ENCODE measurements at regions not wholly inside any gene's neighbourhood (a gene's known extent, or its start where the extent isn't known, plus 50 kb on each side); places are given as distances from the start of the nearest gene placed in this dataset.

DNA sequence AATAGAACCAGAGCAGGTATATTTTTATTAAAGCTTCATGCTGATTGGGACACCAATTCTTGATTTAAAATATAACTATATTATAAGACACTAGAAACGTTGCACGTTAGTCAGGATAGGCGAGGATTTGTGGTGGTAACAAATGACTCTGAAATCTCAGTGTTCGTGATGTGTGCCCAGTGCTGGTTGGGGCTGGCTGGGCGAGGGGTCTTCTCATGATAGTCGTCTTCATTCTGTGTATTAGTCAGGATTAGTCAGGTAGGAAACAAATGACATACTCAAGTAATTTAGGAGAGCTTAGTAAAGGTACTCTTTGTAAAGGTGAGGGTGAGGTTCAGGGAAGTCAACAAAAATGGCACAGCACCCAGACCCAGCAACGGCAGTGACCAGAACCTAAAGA is 73.9 kb upstream of the HIF1A start:
- Mint-ChIP-seq H3K36me3 (no peaks in the 10 kb centered on the region), H3K4me3 (no peak overlapping the region), H3K9me3 (no peaks in the 10 kb centered on the region), H3K27ac (no peak overlapping the region), H3K4me1 (no peaks in the 10 kb centered on the region), H3K27me3 (ENCODE audit: low read depth in 2 of 2) (peaks cover 0 to 4% of the 10 kb centered on the region in 2 donors)
- Histone ChIP-seq H3K4me3 (ENCODE audit: low read length) (no peak overlapping the region), H3K4me1 (ENCODE audit: control insufficient read depth, insufficient read depth, low read length) (no peaks in the 10 kb centered on the region), H3K27me3 (ENCODE audit: control insufficient read depth, insufficient read depth, low read length) (no peaks in the 10 kb centered on the region), H3K36me3 (ENCODE audit: control insufficient read depth, insufficient read depth, low read length) (no peaks in the 10 kb centered on the region), H3K9me3 (ENCODE audit: control insufficient read depth, insufficient read depth, low read length) (no peaks in the 10 kb centered on the region), H3K27ac (ENCODE audit: low read length) (no peak overlapping the region)
- intact Hi-C loops (cut with micrococcal nuclease): no loop called here
- ATAC-seq: no peak
- TF ChIP-seq, protein P1, sequence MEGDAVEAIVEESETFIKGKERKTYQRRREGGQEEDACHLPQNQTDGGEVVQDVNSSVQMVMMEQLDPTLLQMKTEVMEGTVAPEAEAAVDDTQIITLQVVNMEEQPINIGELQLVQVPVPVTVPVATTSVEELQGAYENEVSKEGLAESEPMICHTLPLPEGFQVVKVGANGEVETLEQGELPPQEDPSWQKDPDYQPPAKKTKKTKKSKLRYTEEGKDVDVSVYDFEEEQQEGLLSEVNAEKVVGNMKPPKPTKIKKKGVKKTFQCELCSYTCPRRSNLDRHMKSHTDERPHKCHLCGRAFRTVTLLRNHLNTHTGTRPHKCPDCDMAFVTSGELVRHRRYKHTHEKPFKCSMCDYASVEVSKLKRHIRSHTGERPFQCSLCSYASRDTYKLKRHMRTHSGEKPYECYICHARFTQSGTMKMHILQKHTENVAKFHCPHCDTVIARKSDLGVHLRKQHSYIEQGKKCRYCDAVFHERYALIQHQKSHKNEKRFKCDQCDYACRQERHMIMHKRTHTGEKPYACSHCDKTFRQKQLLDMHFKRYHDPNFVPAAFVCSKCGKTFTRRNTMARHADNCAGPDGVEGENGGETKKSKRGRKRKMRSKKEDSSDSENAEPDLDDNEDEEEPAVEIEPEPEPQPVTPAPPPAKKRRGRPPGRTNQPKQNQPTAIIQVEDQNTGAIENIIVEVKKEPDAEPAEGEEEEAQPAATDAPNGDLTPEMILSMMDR (IDR thresholded peaks at IDR 0.05): no peak
- 81% methylated on average over 7 of the region's 7 CpGs for WGBS (ENCODE audit: insufficient coverage)
- no peak for DNase-seq

DNA sequence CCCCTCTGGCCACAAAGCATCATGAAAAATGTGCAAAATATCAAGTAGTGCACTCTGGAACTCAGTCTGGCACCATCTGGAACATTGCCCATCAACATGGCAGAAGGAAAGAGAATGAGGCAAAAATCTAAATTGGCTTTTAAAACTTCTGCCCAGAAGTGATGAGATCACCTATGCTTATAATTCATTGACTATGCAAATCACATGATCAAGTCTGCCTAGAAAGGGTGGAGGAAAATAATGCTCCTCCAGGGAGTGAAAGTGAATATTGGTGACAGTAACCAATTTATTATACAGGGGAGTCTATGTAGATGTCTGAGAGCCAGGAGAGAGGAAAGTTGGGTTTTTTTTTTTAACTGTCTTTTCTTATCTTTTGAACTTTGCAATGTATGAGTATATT is 73.3 kb upstream of the HIF1A start:
- Histone ChIP-seq H3K27me3 (ENCODE audit: control insufficient read depth, insufficient read depth, low read length) (no peaks in the 10 kb centered on the region), H3K4me3 (ENCODE audit: low read length) (no peak overlapping the region)
- H3K4me3 Mint-ChIP-seq: no peak overlapping the region

DNA sequence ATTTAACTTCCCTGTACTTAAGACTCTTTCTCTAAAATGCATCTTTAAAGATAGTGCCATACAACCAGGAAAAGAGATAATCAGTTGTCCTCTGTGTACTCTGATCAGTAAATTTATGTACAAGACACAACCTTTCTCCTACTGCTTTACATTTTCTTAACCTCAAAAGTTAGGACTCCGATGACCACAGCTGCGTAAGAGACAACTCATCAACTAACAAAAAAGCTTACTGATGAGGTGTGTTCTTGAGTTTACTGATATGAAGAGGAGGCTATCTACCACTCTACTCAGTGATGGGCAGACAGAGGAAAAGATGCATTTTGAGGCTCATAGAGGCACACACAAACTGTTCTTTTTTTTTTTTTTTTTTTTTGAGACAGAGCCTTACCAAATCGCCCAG is 71.4 kb upstream of the HIF1A start:
- H3K36me3 ChIP-seq (ENCODE audit: control insufficient read depth, insufficient read depth, low read length): no peaks in the 10 kb centered on the region
- H3K9me3 Mint-ChIP-seq: no peaks in the 10 kb centered on the region
- H3K27me3 Mint-ChIP-seq (ENCODE audit: low read depth in 2 of 2): peaks cover 0 to 4% of the 10 kb centered on the region in 2 donors
- no peaks in the 10 kb centered on the region for H3K27me3 ChIP-seq (ENCODE audit: control insufficient read depth, insufficient read depth, low read length)
- H3K27ac Mint-ChIP-seq: no peak overlapping the region
- H3K4me3 ChIP-seq (ENCODE audit: low read length): no peak overlapping the region
- no peaks in the 10 kb centered on the region for H3K4me1 ChIP-seq (ENCODE audit: control insufficient read depth, insufficient read depth, low read length)
- TF ChIP-seq, protein P1 (IDR thresholded peaks at IDR 0.05): no peak
- no peaks in the 10 kb centered on the region for H3K36me3 Mint-ChIP-seq
- intact Hi-C loops (cut with micrococcal nuclease): no loop called here
- H3K4me3 Mint-ChIP-seq: no peak overlapping the region
- no peaks in the 10 kb centered on the region for H3K4me1 Mint-ChIP-seq
- WGBS (ENCODE audit: insufficient coverage): no CpG with 5 or more reads among the region's 3 CpGs
- no peak overlapping the region for H3K27ac ChIP-seq (ENCODE audit: low read length)
- no peak for DNase-seq
- no peaks in the 10 kb centered on the region for H3K9me3 ChIP-seq (ENCODE audit: control insufficient read depth, insufficient read depth, low read length)
- ATAC-seq: no peak

More for the DNA sequence above, 73.3 kb upstream of the HIF1A start:
- H3K27ac ChIP-seq (ENCODE audit: low read length): no peak overlapping the region
- TF ChIP-seq, protein P1 (IDR thresholded peaks at IDR 0.05): no peak
- no peaks in the 10 kb centered on the region for H3K9me3 Mint-ChIP-seq
- no peaks in the 10 kb centered on the region for H3K36me3 Mint-ChIP-seq
- no peak for DNase-seq
- no peaks in the 10 kb centered on the region for H3K36me3 ChIP-seq (ENCODE audit: control insufficient read depth, insufficient read depth, low read length)
- no peak for ATAC-seq
- H3K27ac Mint-ChIP-seq: no peak overlapping the region
- peaks cover 0 to 4% of the 10 kb centered on the region in 2 donors for H3K27me3 Mint-ChIP-seq (ENCODE audit: low read depth in 2 of 2)
- H3K4me1 ChIP-seq (ENCODE audit: control insufficient read depth, insufficient read depth, low read length): no peaks in the 10 kb centered on the region
- intact Hi-C loops (cut with micrococcal nuclease): no loop called here
- H3K4me1 Mint-ChIP-seq: no peaks in the 10 kb centered on the region
- no peaks in the 10 kb centered on the region for H3K9me3 ChIP-seq (ENCODE audit: control insufficient read depth, insufficient read depth, low read length)

DNA sequence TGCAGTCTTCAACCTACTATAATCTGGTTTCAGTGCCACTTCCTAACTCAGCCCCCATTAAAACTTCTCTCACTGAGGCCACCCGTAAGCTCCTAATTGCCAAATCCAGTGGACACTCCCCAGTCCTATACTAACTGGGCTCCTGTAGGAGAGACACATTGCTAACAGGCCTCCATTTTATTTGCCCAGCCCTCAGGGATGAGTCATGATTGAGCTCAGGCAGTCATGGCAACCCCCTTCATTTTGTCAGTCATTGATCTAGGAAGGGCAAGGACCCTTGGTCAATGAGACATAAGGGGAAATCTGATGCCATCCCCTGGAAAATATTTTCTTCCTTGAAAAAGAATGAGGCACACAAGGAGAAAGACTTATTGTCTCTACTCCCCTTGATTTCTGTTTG is 70.1 kb upstream of the HIF1A start:
- H3K27ac Mint-ChIP-seq: no peak overlapping the region
- H3K27ac ChIP-seq (ENCODE audit: low read length): no peak overlapping the region

More for the DNA sequence above, 70.1 kb upstream of the HIF1A start:
- Histone ChIP-seq H3K9me3 (ENCODE audit: control insufficient read depth, insufficient read depth, low read length) (no peaks in the 10 kb centered on the region), H3K4me1 (ENCODE audit: control insufficient read depth, insufficient read depth, low read length) (no peaks in the 10 kb centered on the region), H3K36me3 (ENCODE audit: control insufficient read depth, insufficient read depth, low read length) (no peaks in the 10 kb centered on the region), H3K27me3 (ENCODE audit: control insufficient read depth, insufficient read depth, low read length) (no peaks in the 10 kb centered on the region), H3K4me3 (ENCODE audit: low read length) (no peak overlapping the region)
- Mint-ChIP-seq H3K9me3 (no peaks in the 10 kb centered on the region), H3K27me3 (ENCODE audit: low read depth in 2 of 2) (peaks cover 0 to 4% of the 10 kb centered on the region in 2 donors), H3K36me3 (no peaks in the 10 kb centered on the region), H3K4me3 (no peak overlapping the region), H3K4me1 (no peaks in the 10 kb centered on the region)
- intact Hi-C loops (cut with micrococcal nuclease): no loop called here
- TF ChIP-seq, protein P1 (IDR thresholded peaks at IDR 0.05): no peak
- 100% methylated on average over 1 of the region's 1 CpG for WGBS (ENCODE audit: insufficient coverage)
- ATAC-seq (no peak), DNase-seq (no peak)
